ENCODE measurements at regions not wholly inside any gene's neighbourhood (a gene's known extent, or its start where the extent isn't known, plus 50 kb on each side); places are given as distances from the start of the nearest gene placed in this dataset.

- H2BK5ac ChIP-seq (ENCODE audit: low read length), result no peak overlapping the region
- H3K18ac ChIP-seq (ENCODE audit: low read length), result no peak overlapping the region
- H3K4me2 ChIP-seq (ENCODE audit: low read length), result no peak overlapping the region
- no peak overlapping the region for H3K4ac ChIP-seq (ENCODE audit: low read depth, low read length)
- no peaks in the 10 kb centered on the region for H3K27me3 ChIP-seq (ENCODE audit: insufficient read depth, low read length, poor library complexity)
- DNase-seq, result no peak
- WGBS (ENCODE audit: extremely low coverage, insufficient coverage, low lambda C conversion rate), result no CpG with 5 or more reads among the region's 8 CpGs
- H3K4me3 ChIP-seq (ENCODE audit: low read length), result no peak overlapping the region
- no peak overlapping the region for H3K9ac ChIP-seq (ENCODE audit: low read length)
- no peak overlapping the region for H4K5ac ChIP-seq (ENCODE audit: low read length)
- no peak overlapping the region for H2BK120ac ChIP-seq (ENCODE audit: low read depth, low read length)
- no peak overlapping the region for H2AK5ac ChIP-seq (ENCODE audit: low read length)
- H4K8ac ChIP-seq (ENCODE audit: low read depth, low read length), result no peak overlapping the region
- H2BK15ac ChIP-seq (replicated peaks; ENCODE audit: low read depth), result no peak overlapping the region
- no peak overlapping the region for H3K56ac ChIP-seq (ENCODE audit: low read length)
- H3K27ac ChIP-seq (ENCODE audit: low read depth, low read length), result no peak overlapping the region
- H3K23ac ChIP-seq (ENCODE audit: low read length), result peak overlapping the region; percentile 9
- no peaks in the 10 kb centered on the region for H3K79me1 ChIP-seq (ENCODE audit: low read length)
- no peaks in the 10 kb centered on the region for H3K4me1 ChIP-seq (ENCODE audit: control insufficient read depth, low read depth, low read length)
- H3K36me3 ChIP-seq (ENCODE audit: control insufficient read depth, insufficient read depth, low read length), result no peaks in the 10 kb centered on the region
- H3K79me2 ChIP-seq (ENCODE audit: control insufficient read depth, insufficient read depth, low read length), result no peaks in the 10 kb centered on the region
Observed at GRCh38 chr9:134228649-134229048, 64.3 kb upstream of the RNU6ATAC start.

GRCh38 chr9:134229466-134230091 is 65.2 kb upstream of the RNU6ATAC start:
- WGBS (ENCODE audit: extremely low coverage, insufficient coverage, low lambda C conversion rate), result no CpG with 5 or more reads among the region's 23 CpGs
- Histone ChIP-seq H3K27me3 (ENCODE audit: insufficient read depth, low read length, poor library complexity) (no peaks in the 10 kb centered on the region), H3K4ac (ENCODE audit: low read depth, low read length) (no peak overlapping the region), H3K4me1 (ENCODE audit: control insufficient read depth, low read depth, low read length) (no peaks in the 10 kb centered on the region), H3K79me1 (ENCODE audit: low read length) (no peaks in the 10 kb centered on the region), H4K8ac (ENCODE audit: low read depth, low read length) (no peak overlapping the region), H3K36me3 (ENCODE audit: control insufficient read depth, insufficient read depth, low read length) (no peaks in the 10 kb centered on the region), H3K23ac (ENCODE audit: low read length) (no peak overlapping the region), H2BK5ac (ENCODE audit: low read length) (no peak overlapping the region), H3K56ac (ENCODE audit: low read length) (no peak overlapping the region), H2BK15ac (replicated peaks; ENCODE audit: low read depth) (no peak overlapping the region), H3K9ac (ENCODE audit: low read length) (no peak overlapping the region), H4K5ac (ENCODE audit: low read length) (no peak overlapping the region), H3K79me2 (ENCODE audit: control insufficient read depth, insufficient read depth, low read length) (no peaks in the 10 kb centered on the region), H2BK120ac (ENCODE audit: low read depth, low read length) (no peak overlapping the region), H3K27ac (ENCODE audit: low read depth, low read length) (no peak overlapping the region), H2AK5ac (ENCODE audit: low read length) (no peak overlapping the region), H3K4me2 (ENCODE audit: low read length) (no peak overlapping the region), H3K4me3 (ENCODE audit: low read length) (no peak overlapping the region), H3K18ac (ENCODE audit: low read length) (no peak overlapping the region)
- DNase-seq, result no peak

- Histone ChIP-seq H3K4ac (ENCODE audit: low read depth, low read length) (no peak overlapping the region), H3K27me3 (ENCODE audit: insufficient read depth, low read length, poor library complexity) (no peaks in the 10 kb centered on the region), H2BK15ac (replicated peaks; ENCODE audit: low read depth) (no peak overlapping the region), H3K27ac (ENCODE audit: low read depth, low read length) (no peak overlapping the region), H3K4me3 (ENCODE audit: low read length) (no peak overlapping the region), H3K4me1 (ENCODE audit: control insufficient read depth, low read depth, low read length) (no peaks in the 10 kb centered on the region), H2BK120ac (ENCODE audit: low read depth, low read length) (no peak overlapping the region), H3K18ac (ENCODE audit: low read length) (no peak overlapping the region), H2BK5ac (ENCODE audit: low read length) (no peak overlapping the region), H3K79me1 (ENCODE audit: low read length) (no peaks in the 10 kb centered on the region), H3K9ac (ENCODE audit: low read length) (no peak overlapping the region), H4K5ac (ENCODE audit: low read length) (no peak overlapping the region), H3K23ac (ENCODE audit: low read length) (no peak overlapping the region), H3K79me2 (ENCODE audit: control insufficient read depth, insufficient read depth, low read length) (no peaks in the 10 kb centered on the region), H4K8ac (ENCODE audit: low read depth, low read length) (no peak overlapping the region), H3K56ac (ENCODE audit: low read length) (no peak overlapping the region), H2AK5ac (ENCODE audit: low read length) (no peak overlapping the region), H3K4me2 (ENCODE audit: low read length) (no peak overlapping the region), H3K36me3 (ENCODE audit: control insufficient read depth, insufficient read depth, low read length) (no peaks in the 10 kb centered on the region)
- no peak for DNase-seq
- no CpG with 5 or more reads among the region's 28 CpGs for WGBS (ENCODE audit: extremely low coverage, insufficient coverage, low lambda C conversion rate)
Observed at GRCh38 chr9:134230092-134230941, 66.0 kb upstream of the RNU6ATAC start.

- Histone ChIP-seq H4K5ac (ENCODE audit: low read length) (no peak overlapping the region), H2BK120ac (ENCODE audit: low read depth, low read length) (no peak overlapping the region), H3K27me3 (ENCODE audit: insufficient read depth, low read length, poor library complexity) (no peaks in the 10 kb centered on the region), H3K79me2 (ENCODE audit: control insufficient read depth, insufficient read depth, low read length) (no peaks in the 10 kb centered on the region), H3K36me3 (ENCODE audit: control insufficient read depth, insufficient read depth, low read length) (no peaks in the 10 kb centered on the region), H2AK5ac (ENCODE audit: low read length) (no peak overlapping the region), H3K4me2 (ENCODE audit: low read length) (no peak overlapping the region), H3K4me3 (ENCODE audit: low read length) (no peak overlapping the region), H4K8ac (ENCODE audit: low read depth, low read length) (no peak overlapping the region), H3K56ac (ENCODE audit: low read length) (no peak overlapping the region), H2BK5ac (ENCODE audit: low read length) (no peak overlapping the region), H3K9ac (ENCODE audit: low read length) (no peak overlapping the region), H3K27ac (ENCODE audit: low read depth, low read length) (no peak overlapping the region), H3K18ac (ENCODE audit: low read length) (no peak overlapping the region), H3K79me1 (ENCODE audit: low read length) (no peaks in the 10 kb centered on the region), H3K4me1 (ENCODE audit: control insufficient read depth, low read depth, low read length) (no peaks in the 10 kb centered on the region), H3K23ac (ENCODE audit: low read length) (no peak overlapping the region), H2BK15ac (replicated peaks; ENCODE audit: low read depth) (no peak overlapping the region), H3K4ac (ENCODE audit: low read depth, low read length) (no peak overlapping the region)
- no peak for DNase-seq
- no CpG with 5 or more reads among the region's 14 CpGs for WGBS (ENCODE audit: extremely low coverage, insufficient coverage, low lambda C conversion rate)
Observed at GRCh38 chr9:134230942-134231325, 66.6 kb upstream of the RNU6ATAC start.

GRCh38 chr9:134231330-134231745 is 67.0 kb upstream of the RNU6ATAC start:
- H3K27me3 ChIP-seq (ENCODE audit: insufficient read depth, low read length, poor library complexity), result no peaks in the 10 kb centered on the region
- DNase-seq, result no peak
- no peak overlapping the region for H3K56ac ChIP-seq (ENCODE audit: low read length)
- H3K9ac ChIP-seq (ENCODE audit: low read length), result no peak overlapping the region
- no peak overlapping the region for H3K18ac ChIP-seq (ENCODE audit: low read length)
- no peak overlapping the region for H2BK120ac ChIP-seq (ENCODE audit: low read depth, low read length)
- no peak overlapping the region for H2BK15ac ChIP-seq (replicated peaks; ENCODE audit: low read depth)
- H3K4ac ChIP-seq (ENCODE audit: low read depth, low read length), result no peak overlapping the region
- H3K4me1 ChIP-seq (ENCODE audit: control insufficient read depth, low read depth, low read length), result no peaks in the 10 kb centered on the region
- H3K36me3 ChIP-seq (ENCODE audit: control insufficient read depth, insufficient read depth, low read length), result no peaks in the 10 kb centered on the region
- H3K4me3 ChIP-seq (ENCODE audit: low read length), result no peak overlapping the region
- no CpG with 5 or more reads among the region's 12 CpGs for WGBS (ENCODE audit: extremely low coverage, insufficient coverage, low lambda C conversion rate)
- no peaks in the 10 kb centered on the region for H3K79me1 ChIP-seq (ENCODE audit: low read length)
- H2AK5ac ChIP-seq (ENCODE audit: low read length), result no peak overlapping the region
- H3K79me2 ChIP-seq (ENCODE audit: control insufficient read depth, insufficient read depth, low read length), result no peaks in the 10 kb centered on the region
- H4K8ac ChIP-seq (ENCODE audit: low read depth, low read length), result no peak overlapping the region
- no peak overlapping the region for H4K5ac ChIP-seq (ENCODE audit: low read length)
- no peak overlapping the region for H3K23ac ChIP-seq (ENCODE audit: low read length)
- H2BK5ac ChIP-seq (ENCODE audit: low read length), result no peak overlapping the region
- no peak overlapping the region for H3K27ac ChIP-seq (ENCODE audit: low read depth, low read length)
- H3K4me2 ChIP-seq (ENCODE audit: low read length), result no peak overlapping the region
